ENCODE measurements at regions not wholly inside any gene's neighbourhood (a gene's known extent, or its start where the extent isn't known, plus 50 kb on each side); places are given as distances from the start of the nearest gene placed in this dataset.

DNA sequence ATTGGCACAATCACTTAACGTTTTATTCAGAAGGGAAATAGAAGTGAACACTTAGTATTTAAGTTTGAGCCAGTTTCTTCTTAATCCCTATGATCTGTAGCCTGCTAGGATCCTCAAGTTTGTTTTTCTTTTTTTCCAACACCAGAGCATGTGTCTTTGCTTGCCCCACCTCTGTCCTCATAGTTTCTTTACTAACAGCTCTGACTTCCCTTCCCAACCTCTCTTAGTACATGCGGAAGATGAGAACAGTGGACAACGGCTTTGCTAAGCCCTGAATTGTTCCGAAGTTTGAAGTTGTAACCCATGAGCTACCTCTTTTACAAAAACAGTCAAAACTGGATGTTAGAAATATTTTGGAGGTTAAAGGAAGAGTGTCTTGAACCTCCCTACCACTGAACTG lies 61.7 kb upstream of the TAF11L2 start:
- Histone ChIP-seq H3K27ac (no peak overlapping the region), H3K36me3 (no peaks in the 10 kb centered on the region), H3K4me3 (peak overlapping the region in 1 of 2 donors; percentile 16), H3K4me1 (no peaks in the 10 kb centered on the region), H3K9me3 (peaks cover 0 to 25% (median 0%) of the 10 kb centered on the region in 3 donors), H3K27me3 (no peaks in the 10 kb centered on the region)
- ATAC-seq: no peak
- TF ChIP-seq POLR2A (IDR thresholded peaks at IDR 0.05) (no peak), EP300 (IDR thresholded peaks at IDR 0.05) (no peak), POLR2AphosphoS5 (IDR thresholded peaks at IDR 0.05) (no peak)
- TF ChIP-seq, protein P1, sequence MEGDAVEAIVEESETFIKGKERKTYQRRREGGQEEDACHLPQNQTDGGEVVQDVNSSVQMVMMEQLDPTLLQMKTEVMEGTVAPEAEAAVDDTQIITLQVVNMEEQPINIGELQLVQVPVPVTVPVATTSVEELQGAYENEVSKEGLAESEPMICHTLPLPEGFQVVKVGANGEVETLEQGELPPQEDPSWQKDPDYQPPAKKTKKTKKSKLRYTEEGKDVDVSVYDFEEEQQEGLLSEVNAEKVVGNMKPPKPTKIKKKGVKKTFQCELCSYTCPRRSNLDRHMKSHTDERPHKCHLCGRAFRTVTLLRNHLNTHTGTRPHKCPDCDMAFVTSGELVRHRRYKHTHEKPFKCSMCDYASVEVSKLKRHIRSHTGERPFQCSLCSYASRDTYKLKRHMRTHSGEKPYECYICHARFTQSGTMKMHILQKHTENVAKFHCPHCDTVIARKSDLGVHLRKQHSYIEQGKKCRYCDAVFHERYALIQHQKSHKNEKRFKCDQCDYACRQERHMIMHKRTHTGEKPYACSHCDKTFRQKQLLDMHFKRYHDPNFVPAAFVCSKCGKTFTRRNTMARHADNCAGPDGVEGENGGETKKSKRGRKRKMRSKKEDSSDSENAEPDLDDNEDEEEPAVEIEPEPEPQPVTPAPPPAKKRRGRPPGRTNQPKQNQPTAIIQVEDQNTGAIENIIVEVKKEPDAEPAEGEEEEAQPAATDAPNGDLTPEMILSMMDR (IDR thresholded peaks at IDR 0.05): no peak
- WGBS, 2 donors (ENCODE audit: low coverage in 1 of 2): 39 to 71% methylated on average over 4 of the region's 4 CpGs

DNA sequence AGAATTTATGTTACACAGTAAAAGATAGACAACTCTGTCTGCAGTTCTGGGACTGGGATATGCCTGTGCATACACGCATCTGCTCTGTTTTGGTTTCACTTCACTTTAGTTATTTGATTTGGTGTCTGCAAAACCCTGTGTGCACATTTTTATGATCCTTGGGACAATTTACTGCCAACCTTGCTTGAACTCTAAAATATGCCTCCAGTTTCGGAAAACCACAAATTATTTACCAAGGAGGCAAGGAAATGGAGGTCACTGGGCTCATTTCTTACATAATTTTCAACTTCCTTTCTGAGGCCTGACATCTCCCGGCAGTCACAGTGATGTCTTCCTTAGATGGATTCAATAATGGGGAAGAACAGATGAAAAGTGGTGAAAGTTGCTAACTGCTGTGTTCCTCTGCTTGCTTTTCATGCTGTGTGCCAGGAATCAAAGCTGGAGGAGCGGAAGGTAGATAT lies 61.2 kb upstream of the TAF11L2 start:
- TF ChIP-seq, protein P1 (IDR thresholded peaks at IDR 0.05): no peak
- TF ChIP-seq EP300 (IDR thresholded peaks at IDR 0.05) (no peak), POLR2A (IDR thresholded peaks at IDR 0.05) (no peak), POLR2AphosphoS5 (IDR thresholded peaks at IDR 0.05) (no peak)
- Histone ChIP-seq H3K4me1 (no peaks in the 10 kb centered on the region), H3K27me3 (no peaks in the 10 kb centered on the region), H3K36me3 (no peaks in the 10 kb centered on the region), H3K9me3 (peaks cover 0 to 25% (median 0%) of the 10 kb centered on the region in 3 donors), H3K4me3 (peak overlapping the region in 1 of 2 donors; percentile 16), H3K27ac (no peak overlapping the region)
- 45 to 62% methylated on average over 3 to 4 of the region's 4 CpGs for WGBS, 2 donors (ENCODE audit: low coverage in 1 of 2)
- ATAC-seq: peak; percentile 55

DNA sequence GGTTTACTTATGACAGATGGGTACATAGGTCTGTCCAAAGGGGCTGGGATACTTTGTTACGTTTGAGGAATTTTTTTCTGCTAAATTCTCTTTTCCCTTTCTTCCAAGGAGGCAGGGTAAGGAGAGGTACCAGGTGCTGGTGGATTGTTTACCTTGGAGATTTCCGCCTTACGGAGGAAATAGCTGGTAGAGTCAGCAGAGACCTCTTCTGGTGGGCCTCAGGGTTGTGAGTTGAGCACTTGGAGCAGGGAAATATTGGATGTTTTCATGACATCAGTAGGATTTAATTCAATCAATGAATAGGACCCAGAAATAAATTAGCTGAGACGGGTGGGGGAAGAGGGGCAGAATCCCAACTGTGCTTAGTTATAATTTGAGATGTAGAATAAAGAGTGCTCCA lies 60.0 kb upstream of the TAF11L2 start:
- Histone ChIP-seq H3K9me3 (peaks cover 0 to 25% (median 0%) of the 10 kb centered on the region in 3 donors), H3K36me3 (no peaks in the 10 kb centered on the region), H3K27ac (no peak overlapping the region), H3K4me3 (no peak overlapping the region), H3K4me1 (no peaks in the 10 kb centered on the region), H3K27me3 (no peaks in the 10 kb centered on the region)
- 70 to 75% methylated on average over 1 to 2 of the region's 4 CpGs for whole genome bisulfite sequencing, 2 donors (ENCODE audit: low coverage in 1 of 2)
- ATAC-seq: no peak
- TF ChIP-seq POLR2A (IDR thresholded peaks at IDR 0.05) (no peak), EP300 (IDR thresholded peaks at IDR 0.05) (no peak), POLR2AphosphoS5 (IDR thresholded peaks at IDR 0.05) (no peak)
- TF ChIP-seq, protein P1 (IDR thresholded peaks at IDR 0.05): no peak

DNA sequence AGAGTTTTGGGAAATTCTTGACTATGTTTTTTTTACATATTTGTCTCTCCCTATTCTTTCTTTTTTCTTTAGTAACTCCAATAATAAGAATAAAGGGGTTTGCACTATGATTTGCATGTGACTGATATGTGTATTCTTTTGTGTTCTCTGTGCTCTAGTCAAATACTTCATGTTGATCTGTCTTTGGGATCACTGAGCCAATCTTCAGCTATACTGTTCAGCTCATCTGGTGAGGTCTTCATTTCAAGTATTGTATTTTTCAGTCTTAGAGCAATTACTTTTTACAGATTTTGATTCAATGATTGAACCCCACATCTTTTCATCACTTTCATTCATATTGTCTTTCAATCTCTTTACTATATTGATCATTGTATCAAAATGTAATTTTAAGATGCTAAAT lies 58.1 kb upstream of the TAF11L2 start:
- no peaks in the 10 kb centered on the region for H3K27me3 ChIP-seq
- H3K9me3 ChIP-seq: peaks cover 0 to 25% (median 0%) of the 10 kb centered on the region in 3 donors
- H3K36me3 ChIP-seq: no peaks in the 10 kb centered on the region
- H3K27ac ChIP-seq: no peak overlapping the region
- ATAC-seq: no peak
- no peak overlapping the region for H3K4me3 ChIP-seq
- no peaks in the 10 kb centered on the region for H3K4me1 ChIP-seq
- TF ChIP-seq POLR2AphosphoS5 (IDR thresholded peaks at IDR 0.05) (no peak), EP300 (IDR thresholded peaks at IDR 0.05) (no peak), POLR2A (IDR thresholded peaks at IDR 0.05) (no peak)
- TF ChIP-seq, protein P1 (IDR thresholded peaks at IDR 0.05): no peak

DNA sequence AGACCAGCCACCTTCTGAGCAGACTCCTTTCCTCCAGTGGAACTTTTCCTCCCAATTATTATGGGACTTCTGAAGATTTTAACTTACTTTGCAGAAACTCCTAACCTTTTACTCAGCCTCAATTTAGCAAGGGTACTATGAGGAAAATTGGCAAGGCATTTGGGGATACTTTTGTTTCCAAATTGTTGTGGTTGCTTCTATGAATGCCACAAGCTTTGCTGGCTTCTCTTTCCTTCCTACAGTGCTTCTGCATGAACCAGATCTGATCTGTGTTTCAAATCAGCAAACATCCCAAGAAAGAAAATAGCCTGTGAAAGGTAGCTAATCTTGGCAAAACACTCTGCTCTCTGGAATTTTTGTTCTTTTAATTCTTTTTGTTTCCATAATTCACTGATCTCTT lies 57.3 kb upstream of the TAF11L2 start:
- ATAC-seq: no peak
- H3K4me3 ChIP-seq: no peak overlapping the region
- H3K4me1 ChIP-seq: no peaks in the 10 kb centered on the region
- H3K9me3 ChIP-seq: peaks cover 0 to 25% (median 0%) of the 10 kb centered on the region in 3 donors
- TF ChIP-seq, protein P1 (IDR thresholded peaks at IDR 0.05): no peak
- TF ChIP-seq POLR2A (IDR thresholded peaks at IDR 0.05): no peak
- no peak for TF ChIP-seq EP300 (IDR thresholded peaks at IDR 0.05)
- TF ChIP-seq POLR2AphosphoS5 (IDR thresholded peaks at IDR 0.05): no peak
- no peak overlapping the region for H3K27ac ChIP-seq
- no peaks in the 10 kb centered on the region for H3K27me3 ChIP-seq
- no peaks in the 10 kb centered on the region for H3K36me3 ChIP-seq
